Adrenal gland (tissue), 5 donors: ENCODE measurements at regions not wholly inside any gene's neighbourhood (a gene's known extent, or its start where the extent isn't known, plus 50 kb on each side); places are given as distances from the start of the nearest gene placed in this dataset.

Source experiments
- POLR2A ChIP-seq, 2 donors: fragments of 450-650 bp; IDR thresholded peaks; one replicate each; pipeline ENCODE4 v1.6.1; 2017; ENCODE audit warnings: antibody characterized with exemption in 2 of 2, mild to moderate bottlenecking in 2 of 2, moderate library complexity in 1 of 2
- TF ChIP-seq, protein P1 (sequence below), 6 experiments: fragments of 450-650 bp in 4 of 6; fragments of 200-600 bp in 2 of 6; sonication (generic) in 1 of 6; IDR thresholded peaks; 1 replicate in 5 of 6; 2 replicates in 1 of 6; pipeline versions ENCODE4 v1.5.1 to v1.8.0; 2016 to 2021; ENCODE audit warnings: antibody characterized with exemption in 6 of 6, mild to moderate bottlenecking in 2 of 6, moderate library complexity in 1 of 6
- donor health status: DM: no; HTN: no; CAD: no.

- TF ChIP-seq, protein P1, sequence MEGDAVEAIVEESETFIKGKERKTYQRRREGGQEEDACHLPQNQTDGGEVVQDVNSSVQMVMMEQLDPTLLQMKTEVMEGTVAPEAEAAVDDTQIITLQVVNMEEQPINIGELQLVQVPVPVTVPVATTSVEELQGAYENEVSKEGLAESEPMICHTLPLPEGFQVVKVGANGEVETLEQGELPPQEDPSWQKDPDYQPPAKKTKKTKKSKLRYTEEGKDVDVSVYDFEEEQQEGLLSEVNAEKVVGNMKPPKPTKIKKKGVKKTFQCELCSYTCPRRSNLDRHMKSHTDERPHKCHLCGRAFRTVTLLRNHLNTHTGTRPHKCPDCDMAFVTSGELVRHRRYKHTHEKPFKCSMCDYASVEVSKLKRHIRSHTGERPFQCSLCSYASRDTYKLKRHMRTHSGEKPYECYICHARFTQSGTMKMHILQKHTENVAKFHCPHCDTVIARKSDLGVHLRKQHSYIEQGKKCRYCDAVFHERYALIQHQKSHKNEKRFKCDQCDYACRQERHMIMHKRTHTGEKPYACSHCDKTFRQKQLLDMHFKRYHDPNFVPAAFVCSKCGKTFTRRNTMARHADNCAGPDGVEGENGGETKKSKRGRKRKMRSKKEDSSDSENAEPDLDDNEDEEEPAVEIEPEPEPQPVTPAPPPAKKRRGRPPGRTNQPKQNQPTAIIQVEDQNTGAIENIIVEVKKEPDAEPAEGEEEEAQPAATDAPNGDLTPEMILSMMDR (IDR thresholded peaks at IDR 0.05) = peak in 1 of 6 experiments; percentile 17
- TF ChIP-seq POLR2A (IDR thresholded peaks at IDR 0.05) = no peak
Observed at GRCh38 chr2:21422050-21422449, 298.3 kb downstream of the TDRD15 start.
